A673 (cell line): ENCODE measurements at regions not wholly inside any gene's neighbourhood (a gene's known extent, or its start where the extent isn't known, plus 50 kb on each side); places are given as distances from the start of the nearest gene placed in this dataset.
"Not testable (repeated sequence)": the region's sequence is repeated elsewhere in the genome, so short reads cannot be mapped to it uniquely, and the experiment has no call there.

Experiments
- CTCF ChIP-seq: fragments of 300-800, 200-600 bp; sonication (generic); conservative IDR thresholded peaks from 2 replicates; pipeline ENCODE4 v1.5.1; 2017; ENCODE audit warnings: low read depth, mild to moderate bottlenecking, antibody characterized with exemption, low read length, moderate library complexity, mixed read lengths
- EZH2 ChIP-seq: fragments of 200-600 bp; sonication (generic); IDR thresholded peaks from 2 replicates; pipeline ENCODE4 v1.6.1; 2017; ENCODE audit warnings: borderline replicate concordance, low read depth, mild to moderate bottlenecking, mixed read lengths, antibody characterized with exemption, low read length; ENCODE audit not compliant: poor library complexity, severe bottlenecking

GRCh38 chr12:66760122-66760521, 81.2 kb upstream of the GRIP1 start:
- not testable (repeated sequence) for TF ChIP-seq CTCF, EZH2
